Superior temporal gyrus (tissue), 1 donor: ENCODE measurements at regions not wholly inside any gene's neighbourhood (a gene's known extent, or its start where the extent isn't known, plus 50 kb on each side); places are given as distances from the start of the nearest gene placed in this dataset.
A peak's percentile ranks its signal among the peaks of the same experiment; 100 is the strongest.

Experiments used
- DNase-seq: peaks from one replicate; pipeline ENCODE4 v3.0.0-alpha.2; 2016; ENCODE audit errors: extremely low spot score

GRCh38 chr11:45597097-45597496 lies 68.3 kb downstream of the CHST1 start:
- no peak for DNase-seq

- no peak for DNase-seq
These were observed 68.9 kb downstream of the CHST1 start for GRCh38 chr11:45596571-45596970.

DNA sequence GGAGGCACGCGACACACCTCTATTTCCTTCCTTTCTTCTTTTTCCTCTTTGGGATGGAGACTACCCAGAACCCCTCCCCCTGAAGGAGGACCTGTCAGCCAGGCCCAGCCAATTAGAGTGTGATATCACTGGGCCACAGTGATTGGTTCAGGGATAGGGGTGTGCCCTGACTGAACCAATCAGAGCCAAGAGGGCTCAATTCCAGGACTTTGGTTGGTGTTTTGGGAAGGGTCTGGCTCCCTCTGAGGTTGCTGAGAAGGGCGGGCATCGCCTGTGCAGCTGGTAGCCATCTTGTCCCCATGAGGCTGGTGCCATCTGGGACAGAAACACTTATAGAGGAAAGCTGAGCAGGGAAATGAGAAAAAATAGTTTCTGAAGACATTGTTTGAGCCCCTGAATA lies 71.4 kb downstream of the CHST1 start:
- DNase-seq: no peak

DNA sequence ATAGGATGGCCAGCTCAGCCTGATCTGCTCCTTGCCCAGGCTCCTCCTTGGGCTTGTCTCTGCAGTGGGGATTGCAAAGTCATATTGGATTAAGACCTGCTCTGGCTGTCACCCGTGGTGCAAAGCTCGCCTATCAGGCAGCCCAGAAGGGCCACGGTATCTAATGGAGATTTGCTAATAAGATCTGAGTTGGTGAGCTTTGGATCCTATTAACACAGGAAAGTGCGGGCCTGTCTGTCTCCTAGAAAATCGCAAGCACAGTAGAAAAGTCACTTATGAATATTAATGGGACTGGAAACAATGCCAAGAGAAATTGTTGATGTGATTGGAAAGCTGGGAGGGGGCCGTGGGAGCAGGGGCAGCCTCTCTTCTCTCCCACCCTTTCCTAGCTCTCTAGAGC lies 72.8 kb downstream of the CHST1 start:
- DNase-seq: no peak

DNA sequence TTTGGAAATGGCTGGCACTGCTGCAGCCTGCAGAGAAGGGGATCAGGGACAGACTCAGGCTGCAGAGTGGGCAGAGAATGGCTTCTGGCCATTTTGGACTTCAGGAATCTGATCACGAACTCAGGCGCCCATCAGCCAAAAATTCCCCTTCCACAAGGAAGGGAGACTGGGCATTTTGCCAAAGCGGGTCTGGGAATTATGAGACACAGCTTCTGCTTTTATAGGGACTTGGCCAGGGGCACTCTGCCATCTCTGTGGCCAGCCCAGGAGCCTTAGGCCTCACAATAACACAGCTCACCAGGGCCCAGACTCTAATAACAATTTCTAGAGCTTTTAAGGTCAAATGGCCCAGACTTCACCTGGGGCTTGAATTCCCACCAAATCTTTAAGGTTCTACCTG lies 74.7 kb downstream of the CHST1 start:
- DNase-seq: peak; percentile 29

- no peak for DNase-seq
These were observed 80.2 kb downstream of the CHST1 start for GRCh38 chr11:45585205-45585604.

DNA sequence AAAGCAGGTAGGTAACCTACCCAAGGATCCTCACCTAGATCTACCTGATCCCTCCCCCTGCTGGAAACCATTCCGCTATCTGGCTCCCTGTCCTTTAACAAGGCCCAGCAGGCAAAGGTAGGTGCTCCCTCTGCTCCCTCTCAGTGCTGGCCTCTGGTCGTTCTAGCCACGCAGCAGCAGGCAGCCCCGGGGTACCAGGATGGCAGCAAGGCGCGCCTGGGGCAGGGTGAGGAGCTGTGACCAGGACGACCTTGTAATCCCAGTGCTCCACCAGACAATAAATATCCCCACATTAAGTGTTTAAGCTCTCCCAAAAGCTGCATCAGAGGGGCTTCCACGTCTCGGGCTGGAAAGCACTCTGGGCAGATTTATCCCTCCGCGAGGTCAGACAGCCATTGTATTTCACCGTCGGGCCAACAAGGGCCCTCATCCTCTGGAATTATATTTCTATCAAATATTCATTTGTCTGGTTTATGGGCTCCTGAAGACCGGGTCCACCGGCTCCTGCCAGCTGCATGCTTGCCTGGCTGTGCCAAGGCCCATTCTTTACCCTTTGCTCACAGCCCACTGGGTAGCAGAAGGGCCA lies 81.3 kb downstream of the CHST1 start:
- no peak for DNase-seq

DNA sequence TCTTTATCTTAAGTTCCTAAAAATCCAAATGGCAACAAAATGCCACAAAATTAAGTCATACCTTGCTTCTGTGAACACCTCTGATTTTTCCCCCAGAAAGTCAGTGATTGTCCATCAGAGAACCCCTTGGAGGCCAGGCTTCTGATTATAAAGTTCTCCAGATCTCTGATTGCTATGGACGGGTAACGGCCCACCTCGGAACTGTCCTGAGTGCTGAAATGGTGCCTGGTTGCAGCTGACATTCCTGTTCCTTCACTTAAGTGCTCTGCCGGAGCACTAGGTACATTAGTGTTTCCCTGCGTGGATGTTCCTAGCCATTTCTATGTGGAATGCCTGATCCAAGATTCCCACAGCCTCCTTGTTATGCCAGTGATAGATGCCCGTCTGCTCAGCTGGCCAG lies 85.0 kb downstream of the CHST1 start:
- no peak for DNase-seq

DNA sequence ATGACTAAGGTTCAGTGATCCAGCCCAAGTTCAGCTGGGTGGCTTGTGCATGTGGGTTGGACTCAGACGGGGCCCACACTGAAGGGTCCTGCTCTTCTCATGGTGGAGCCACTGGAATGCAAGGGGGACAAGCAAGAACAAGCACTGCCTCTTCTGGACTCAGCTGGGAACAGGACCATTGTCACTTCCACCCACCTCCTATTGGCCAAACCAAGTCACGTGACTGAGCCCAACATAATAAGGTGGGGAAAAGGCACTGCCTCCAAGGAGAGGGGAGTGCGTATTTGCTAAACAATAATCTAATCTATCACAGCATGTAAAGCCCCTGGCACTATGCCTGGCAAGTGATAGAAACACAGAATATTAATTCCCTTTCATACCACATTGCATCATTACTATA lies 87.1 kb downstream of the CHST1 start:
- no peak for DNase-seq

- no peak for DNase-seq
These were observed 87.7 kb downstream of the CHST1 start for GRCh38 chr11:45577752-45578151.

DNA sequence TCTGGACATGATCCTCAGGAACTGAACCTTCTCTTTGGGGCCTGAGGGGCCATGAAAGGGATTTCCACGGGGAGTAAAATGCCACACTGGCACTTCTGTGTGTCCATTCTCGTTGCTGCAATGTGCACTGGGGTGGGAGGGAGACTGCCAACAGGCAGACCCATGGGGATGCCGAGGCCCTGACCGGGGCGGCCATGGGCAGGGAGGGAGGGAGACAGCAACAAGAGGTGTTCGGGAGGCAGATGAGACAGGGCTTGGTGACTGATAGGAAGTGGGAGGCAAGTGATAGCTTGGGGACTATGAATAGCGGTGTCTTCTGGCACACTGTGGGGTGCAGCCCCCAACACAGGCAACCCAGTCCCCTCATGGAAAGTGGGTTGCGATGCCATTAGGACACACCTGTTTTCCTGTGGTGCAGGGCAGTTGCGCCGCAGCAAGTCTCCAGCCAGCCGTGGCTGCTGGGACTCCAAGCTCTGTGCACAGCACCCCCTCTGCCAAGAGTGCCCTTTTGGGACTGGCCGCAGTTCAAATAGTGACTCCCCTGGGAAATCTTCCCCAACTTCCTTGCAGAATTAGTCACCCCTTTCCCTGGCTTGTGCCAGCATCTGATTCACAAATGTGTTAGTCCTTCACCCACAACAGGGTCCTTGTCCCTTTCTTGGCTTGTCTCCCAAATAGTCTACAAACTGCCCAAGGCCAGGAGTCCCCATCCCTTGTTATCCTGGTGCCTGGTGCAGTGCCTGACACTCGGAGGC lies 88.8 kb downstream of the CHST1 start:
- no peak for DNase-seq

GRCh38 chr11:45573728-45574127 lies 91.7 kb downstream of the CHST1 start:
- DNase-seq: no peak

DNA sequence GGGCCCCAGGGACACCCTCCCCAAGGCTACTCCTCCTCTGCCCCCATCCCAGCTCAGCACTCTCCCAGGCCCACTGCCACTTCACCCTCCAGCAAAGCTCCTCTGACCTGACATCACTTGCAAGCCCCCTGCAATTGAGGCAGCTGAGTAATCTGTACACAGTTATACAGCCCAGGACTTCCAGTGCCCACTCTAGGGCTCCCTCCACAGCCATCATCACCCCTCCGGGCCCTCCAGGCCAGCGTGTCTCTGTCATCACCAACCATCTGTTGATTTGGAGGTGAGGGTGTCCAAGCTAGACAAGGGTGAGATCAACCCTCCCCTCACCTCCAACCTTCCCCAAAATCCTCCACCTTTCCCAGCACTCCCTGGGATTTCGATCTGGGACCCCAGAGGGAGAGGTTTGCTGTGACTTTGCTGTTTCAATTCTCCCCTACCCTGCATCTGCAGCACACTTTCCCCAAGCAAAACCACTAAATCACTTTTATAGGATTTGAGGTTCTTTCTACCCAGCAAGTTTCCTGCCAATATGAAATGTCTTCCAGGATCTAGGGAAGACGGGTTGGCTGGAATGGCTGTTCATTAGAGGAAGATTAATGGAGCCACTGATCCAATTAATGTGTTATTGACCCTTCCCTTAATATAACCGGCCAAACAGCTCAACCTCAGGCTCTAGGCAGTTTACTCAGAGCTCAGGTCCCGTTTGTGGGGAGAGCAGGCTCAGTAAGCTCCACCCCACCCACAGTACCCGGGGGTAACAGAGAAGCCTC lies 92.9 kb downstream of the CHST1 start:
- DNase-seq: no peak

DNA sequence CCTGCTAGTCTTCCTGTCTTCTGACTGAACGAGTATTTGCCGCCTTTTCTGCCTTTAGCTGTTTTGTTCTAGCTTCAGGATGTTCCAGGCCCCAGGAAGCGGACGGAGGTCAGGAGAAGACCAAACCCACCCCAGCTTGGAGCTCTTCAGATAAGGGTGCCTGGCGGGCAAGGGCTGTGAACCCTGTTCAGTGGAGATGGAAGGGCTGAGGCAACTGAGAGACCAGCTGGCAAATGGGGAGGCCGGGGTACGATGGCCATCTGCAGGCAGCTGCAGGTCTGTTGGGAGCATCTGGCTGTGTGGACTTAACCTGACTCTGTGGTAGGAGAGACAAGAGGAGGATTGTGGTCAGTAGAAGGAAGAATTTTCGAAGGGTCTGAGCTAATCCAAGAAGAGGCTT lies 95.6 kb downstream of the CHST1 start:
- DNase-seq: no peak

GRCh38 chr11:45568049-45568448 lies 97.4 kb downstream of the CHST1 start:
- DNase-seq: no peak

DNA sequence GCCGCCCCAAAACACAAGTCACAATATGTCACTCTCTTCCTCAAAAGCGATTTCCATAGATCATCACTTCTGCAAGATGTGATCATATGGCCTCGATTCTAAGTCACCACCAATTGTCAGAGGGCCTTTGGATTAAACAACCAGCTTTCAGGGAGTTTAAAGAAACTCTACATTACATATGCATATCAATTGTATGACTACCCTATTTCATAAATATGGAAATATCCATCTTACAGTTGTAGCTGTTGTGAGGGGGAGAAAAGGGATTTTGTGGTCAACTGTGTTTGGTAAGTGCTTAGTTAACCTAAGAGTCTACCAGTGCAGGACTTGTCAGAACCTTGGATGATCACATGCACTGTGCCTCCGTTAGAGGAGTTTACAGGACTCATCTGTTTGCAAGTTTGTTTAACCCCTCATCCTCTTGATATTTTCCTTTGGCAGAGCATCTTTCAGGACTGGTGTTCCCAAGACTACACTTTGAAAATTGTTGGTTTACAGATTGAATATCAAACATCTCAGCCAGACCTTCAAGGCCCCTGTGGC lies 99.9 kb downstream of the CHST1 start:
- no peak for DNase-seq

- no peak for DNase-seq
These were observed 101.6 kb downstream of the CHST1 start for GRCh38 chr11:45563810-45564209.

GRCh38 chr11:45563171-45563570 lies 102.3 kb downstream of the CHST1 start:
- DNase-seq: no peak

DNA sequence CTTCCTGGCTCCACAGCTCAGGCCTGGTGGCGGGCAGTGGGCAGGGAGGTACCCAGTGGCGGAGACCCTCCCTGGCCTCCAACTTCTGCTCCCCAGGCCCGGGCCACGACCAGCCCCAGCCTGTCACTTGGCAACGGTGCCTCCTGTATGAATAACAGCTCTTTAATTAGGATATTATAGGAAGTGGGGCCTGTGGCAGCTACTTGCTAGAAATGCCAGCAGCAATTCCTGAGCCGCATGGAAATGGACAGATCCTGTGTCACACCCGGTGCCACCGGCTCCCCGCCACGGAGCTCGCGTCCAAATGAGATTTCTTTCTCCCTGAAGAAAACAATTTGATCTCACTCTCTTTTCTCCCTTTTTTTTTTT lies 104.5 kb downstream of the CHST1 start:
- no peak for DNase-seq

DNA sequence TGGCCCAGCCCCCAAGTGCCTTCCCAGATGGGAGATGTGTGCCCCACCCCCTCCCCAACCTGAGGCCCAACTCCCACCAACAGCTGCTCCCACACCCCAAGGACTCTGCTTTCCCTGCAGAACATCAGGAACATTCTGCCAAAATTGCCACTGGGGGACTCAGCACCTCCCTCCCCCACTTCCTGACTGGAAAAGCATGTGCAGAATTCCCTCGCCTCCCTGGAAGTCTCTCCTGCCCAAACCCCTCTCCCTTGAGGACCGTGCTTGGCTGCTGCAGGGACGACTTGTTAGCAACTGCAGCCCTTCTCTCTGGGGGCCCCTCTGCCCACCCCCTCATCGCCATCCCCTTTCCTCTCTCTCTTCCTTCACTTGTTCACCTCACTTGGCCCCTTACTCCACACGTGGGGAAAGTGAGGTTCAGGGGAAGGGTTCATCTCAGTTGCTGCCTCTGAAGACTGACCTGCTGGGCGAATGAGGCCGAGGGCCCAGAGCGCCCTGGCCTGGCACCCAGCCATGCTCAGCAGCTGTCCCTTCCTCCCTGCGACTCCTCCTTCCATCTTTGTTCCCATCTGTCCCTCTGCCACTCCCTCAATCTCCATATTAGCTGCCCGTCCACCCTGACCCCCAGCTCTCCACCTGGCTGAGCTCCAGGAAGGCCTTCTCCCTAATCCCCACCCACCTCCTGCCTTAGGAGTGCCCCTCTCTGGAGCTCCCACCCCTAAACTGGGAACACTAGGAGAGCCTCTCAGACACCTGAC lies 105.1 kb downstream of the CHST1 start:
- no peak for DNase-seq

- DNase-seq: no peak
These were observed 108.3 kb downstream of the CHST1 start for GRCh38 chr11:45556851-45557707.
